ENCODE measurements at regions not wholly inside any gene's neighbourhood (a gene's known extent, or its start where the extent isn't known, plus 50 kb on each side); places are given as distances from the start of the nearest gene placed in this dataset.
"Not testable (repeated sequence)": the region's sequence is repeated elsewhere in the genome, so short reads cannot be mapped to it uniquely, and the experiment has no call there.

DNA sequence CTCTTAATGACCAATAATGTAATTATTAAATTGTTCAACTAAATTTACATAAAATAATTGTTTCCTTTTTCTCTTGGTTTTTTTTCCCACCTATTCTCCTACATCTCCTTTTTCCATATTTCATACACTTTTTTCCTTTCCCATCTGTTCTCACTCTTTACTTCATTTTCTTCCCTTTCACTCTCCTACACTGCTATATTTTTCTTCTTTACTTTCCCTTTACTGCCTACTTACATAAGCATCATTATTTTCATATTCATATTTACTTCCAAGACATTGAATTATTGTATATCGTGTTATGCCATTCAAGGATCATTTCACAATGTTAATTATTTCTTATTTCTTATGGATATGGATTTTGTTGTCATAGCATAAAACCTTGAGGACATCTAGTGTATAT is 1275.6 kb downstream of the NSUN3 start:
- no peak for TF ChIP-seq CTCF (IDR thresholded peaks at IDR 0.05; ENCODE audit: control extremely low read depth, extremely low read depth, low read depth, missing control alignments)
- no peak for DNase-seq (ENCODE audit: extremely low spot score)
- CTCF ChIA-PET = no interaction called here
- POLR2A ChIA-PET = no interaction called here

DNA sequence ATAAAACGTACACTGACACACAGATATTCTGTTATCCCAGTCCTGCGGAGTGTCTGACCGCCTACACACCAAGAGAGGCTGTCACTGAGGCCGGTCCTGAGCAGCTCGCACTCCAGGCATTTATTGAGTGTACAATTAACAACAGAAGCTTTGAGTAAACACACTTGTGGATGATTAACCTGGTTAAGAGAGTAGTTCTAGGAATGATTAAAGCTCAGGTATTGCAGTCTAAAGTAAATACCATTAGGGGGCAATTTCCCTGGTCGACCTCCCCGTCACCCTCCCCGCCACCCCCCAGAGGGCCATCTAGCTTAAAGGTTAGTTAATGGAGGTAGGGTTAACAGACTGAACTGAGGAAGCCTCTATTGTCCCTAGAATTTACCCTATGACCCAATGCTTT is 1278.5 kb downstream of the NSUN3 start:
- ChIA-PET CTCF (interaction anchor here (1.0 kb wide), 1 partner anchor 18 kb away, joined by 3 read pairs; no protein-coding TSS in a partner anchor), POLR2A (no interaction called here)

DNA sequence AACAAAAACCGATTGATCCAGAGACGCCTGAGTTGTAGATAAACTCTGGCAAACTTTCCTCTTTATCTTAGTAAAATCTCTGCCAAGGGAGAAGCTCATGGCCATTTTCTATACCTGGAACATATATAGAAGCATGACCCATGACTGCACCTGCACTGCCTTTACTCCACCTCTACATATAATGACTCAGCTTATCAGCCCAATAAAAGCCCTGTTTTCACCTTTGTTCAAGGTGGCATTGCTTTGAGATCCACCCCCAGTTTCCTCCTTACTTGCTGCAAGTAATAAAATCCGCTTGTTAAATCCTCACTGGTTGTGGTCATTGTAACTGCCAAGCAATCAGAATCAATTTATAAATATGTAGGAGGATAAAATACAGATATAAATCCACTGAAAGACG is 1280.4 kb downstream of the NSUN3 start:
- CTCF ChIA-PET = interaction anchor here (0.6 to 2.1 kb wide), 3 partner anchors 14 to 27 kb away, joined by 3 to 7 read pairs (median 3); no protein-coding TSS in a partner anchor
- no peak for DNase-seq (ENCODE audit: extremely low spot score)
- no peak for TF ChIP-seq CTCF (IDR thresholded peaks at IDR 0.05; ENCODE audit: control extremely low read depth, extremely low read depth, low read depth, missing control alignments)
- POLR2A ChIA-PET = no interaction called here

More for the DNA sequence above, 1278.5 kb downstream of the NSUN3 start:
- no peak for DNase-seq (ENCODE audit: extremely low spot score)
- no peak for TF ChIP-seq CTCF (IDR thresholded peaks at IDR 0.05; ENCODE audit: control extremely low read depth, extremely low read depth, low read depth, missing control alignments)

DNA sequence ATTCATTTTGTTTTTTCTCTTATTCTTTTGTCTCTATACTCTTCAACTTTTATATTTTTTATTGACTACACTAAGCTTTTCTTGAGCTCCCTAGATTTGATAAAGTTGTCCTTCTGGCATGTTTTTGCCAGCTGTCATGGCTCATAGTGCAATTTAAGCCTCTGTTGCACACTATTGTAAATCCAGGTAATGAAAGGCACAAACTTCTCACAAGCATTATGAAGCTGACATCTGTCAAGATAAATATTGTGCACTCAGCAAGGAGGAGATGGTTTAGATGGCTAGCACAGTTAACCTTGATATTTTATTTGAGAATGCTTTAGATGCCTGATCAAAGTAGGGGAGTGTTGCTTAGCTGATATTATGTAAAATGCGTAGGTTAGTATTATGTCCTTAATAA is 1280.9 kb downstream of the NSUN3 start:
- CTCF ChIA-PET = interaction anchor here (0.7 to 2.1 kb wide), 2 partner anchors 15 to 44 kb away, joined by 3 to 7 read pairs; no protein-coding TSS in a partner anchor
- POLR2A ChIA-PET = no interaction called here
- TF ChIP-seq CTCF (IDR thresholded peaks at IDR 0.05; ENCODE audit: control extremely low read depth, extremely low read depth, low read depth, missing control alignments) = no peak
- no peak for DNase-seq (ENCODE audit: extremely low spot score)

DNA sequence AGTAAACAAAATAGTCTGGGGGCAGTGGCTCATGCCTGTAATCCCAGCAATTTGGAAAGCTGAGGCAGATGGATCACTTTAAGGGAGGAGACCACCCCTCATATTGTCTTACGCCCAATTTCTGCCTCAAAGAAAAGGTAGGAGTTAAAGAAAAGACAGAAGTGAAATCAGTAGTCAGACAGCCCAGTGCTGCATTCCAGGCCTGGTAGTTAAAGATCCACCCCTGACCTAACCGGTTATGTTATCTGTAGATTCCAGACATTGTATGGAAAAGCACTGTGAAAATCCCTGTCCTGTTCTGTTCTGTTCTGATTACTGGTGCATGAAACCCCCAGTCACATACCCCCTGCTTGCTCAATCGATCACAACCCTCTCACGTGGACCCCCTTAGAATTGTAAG is 1285.1 kb downstream of the NSUN3 start:
- POLR2A ChIA-PET; DNase-seq (ENCODE audit: extremely low spot score): not testable (repeated sequence)
- CTCF ChIA-PET = interaction anchor here (1.7 kb wide), 1 partner anchor 22 kb away, joined by 4 read pairs; no protein-coding TSS in a partner anchor

DNA sequence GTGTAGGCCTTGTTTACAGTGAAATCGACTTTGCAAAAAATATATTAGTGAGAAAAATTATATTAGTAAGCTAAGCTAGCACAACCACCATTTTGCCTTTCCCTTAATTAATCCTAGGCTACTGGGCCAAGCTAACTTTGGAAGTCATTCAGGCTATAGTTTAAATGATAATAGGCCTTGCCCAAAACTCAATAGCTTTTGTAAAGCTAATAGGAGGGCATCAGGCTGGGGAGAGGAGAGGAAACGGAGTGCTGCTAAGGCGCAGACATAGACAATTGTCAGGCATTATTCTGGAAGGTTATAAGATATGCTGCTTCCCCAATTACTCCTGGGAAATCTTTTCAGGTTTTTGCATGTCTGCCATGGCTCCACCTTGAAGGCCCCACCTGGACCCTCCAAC is 1286.0 kb downstream of the NSUN3 start:
- POLR2A ChIA-PET = no interaction called here
- DNase-seq (ENCODE audit: extremely low spot score) = no peak
- CTCF ChIA-PET = interaction anchor here (1.7 kb wide), 1 partner anchor 23 kb away, joined by 4 read pairs; no protein-coding TSS in a partner anchor
- TF ChIP-seq CTCF (IDR thresholded peaks at IDR 0.05; ENCODE audit: control extremely low read depth, extremely low read depth, low read depth, missing control alignments) = no peak

- no peak for TF ChIP-seq CTCF (IDR thresholded peaks at IDR 0.05; ENCODE audit: control extremely low read depth, extremely low read depth, low read depth, missing control alignments)
- no peak for DNase-seq (ENCODE audit: extremely low spot score)
- CTCF ChIA-PET = interaction anchor here (0.8 to 2.4 kb wide), 3 partner anchors 10 to 33 kb away, joined by 3 to 6 read pairs (median 3); no protein-coding TSS in a partner anchor
- POLR2A ChIA-PET = no interaction called here
These were observed 1287.2 kb downstream of the NSUN3 start for GRCh38 chr3:95350049-95350448.

Data from GM10248 (cell line).